K562 (cell line): ENCODE measurements at regions not wholly inside any gene's neighbourhood (a gene's known extent, or its start where the extent isn't known, plus 50 kb on each side); places are given as distances from the start of the nearest gene placed in this dataset.

Experiments used
- ARNT ChIP-seq, 2 experiments: fragments of 450-650 bp; IDR thresholded peaks; 2 replicates each; pipeline ENCODE4 v1.6.1; 2016; ENCODE audit warnings: mild to moderate bottlenecking in 1 of 2
- BHLHE40 ChIP-seq: IDR thresholded peaks from 2 replicates; pipeline ENCODE4 v1.6.1; 2011; ENCODE audit warnings: low read length, improper control_type of control experiment
- EWSR1 ChIP-seq: fragments of 450-650 bp; IDR thresholded peaks from 2 replicates; pipeline ENCODE4 v1.6.1; 2018; ENCODE audit warnings: borderline replicate concordance, mild to moderate bottlenecking, low read depth, moderate library complexity; ENCODE audit not compliant: partially characterized antibody
- FOXP1 ChIP-seq: sonication (generic); formaldehyde crosslinking; IDR thresholded peaks from 2 replicates; pipeline ENCODE4 v1.8.0; 2022; ENCODE audit warnings: mild to moderate bottlenecking, missing genetic modification reagents
- GATAD2A ChIP-seq: fragments of 450-650 bp; IDR thresholded peaks from 2 replicates; pipeline ENCODE4 v1.6.1; 2017
- HDAC3 ChIP-seq: fragments of 450-650 bp; IDR thresholded peaks from 2 replicates; pipeline ENCODE4 v1.6.1; 2018; ENCODE audit warnings: borderline replicate concordance, mild to moderate bottlenecking, moderate library complexity; ENCODE audit not compliant: partially characterized antibody
- KAT8 ChIP-seq: fragments of 450-650 bp; IDR thresholded peaks from 2 replicates; pipeline ENCODE4 v1.6.1; 2016; ENCODE audit warnings: low read depth, mild to moderate bottlenecking
- KDM5B ChIP-seq: fragments of 200-600 bp; sonication (generic); IDR thresholded peaks from 2 replicates; pipeline ENCODE4 v1.6.1; 2012; ENCODE audit warnings: low read depth, mild to moderate bottlenecking, moderate library complexity, low read length, control low read depth, inconsistent platforms; ENCODE audit not compliant: insufficient replicate concordance
- MCM3 ChIP-seq: fragments of 450-650 bp; IDR thresholded peaks from 2 replicates; pipeline ENCODE4 v1.6.1; 2016
- PCBP1 ChIP-seq: fragments of 200-400 bp; formaldehyde crosslinking; IDR thresholded peaks from 2 replicates; pipeline ENCODE4 v1.6.1; 2018; ENCODE audit warnings: mild to moderate bottlenecking, low read depth, low read length; ENCODE audit not compliant: poor library complexity, severe bottlenecking
- PTTG1 ChIP-seq: fragments of 450-650 bp; IDR thresholded peaks from 2 replicates; pipeline ENCODE4 v1.6.1; 2016; ENCODE audit warnings: low read depth, mild to moderate bottlenecking, missing genetic modification characterization, missing compliant biosample characterization
- SP1 ChIP-seq: sonication (generic); formaldehyde crosslinking; IDR thresholded peaks from 2 replicates; pipeline ENCODE4 v1.8.1; 2022; ENCODE audit warnings: mild to moderate bottlenecking, missing genetic modification reagents
- YY1 ChIP-seq, 3 experiments: IDR thresholded peaks; 2 replicates each; pipeline ENCODE4 v1.6.1; 2011; ENCODE audit warnings: low read length in 2 of 3, mild to moderate bottlenecking in 2 of 3, moderate library complexity in 2 of 3, borderline replicate concordance in 1 of 3, control low read depth in 1 of 3, low read depth in 1 of 3; ENCODE audit not compliant: insufficient read depth in 3 of 3, insufficient replicate concordance in 2 of 3, control insufficient read depth in 1 of 3, insufficient read length in 1 of 3; ENCODE audit errors: extremely low read depth in 1 of 3
- ZBTB8A ChIP-seq: fragments of 450-650 bp; IDR thresholded peaks from 2 replicates; pipeline ENCODE4 v1.6.1; 2018; ENCODE audit warnings: mild to moderate bottlenecking, moderate library complexity; ENCODE audit not compliant: partially characterized antibody
- ZNF175 ChIP-seq: fragments of 200-800 bp; sonication (Bioruptor generic); IDR thresholded peaks from 2 replicates; pipeline ENCODE4 v1.6.1; 2016; ENCODE audit warnings: low read depth, mild to moderate bottlenecking, missing genetic modification characterization, missing compliant biosample characterization
- TF ChIP-seq, protein P1 (sequence below): sonication (generic); formaldehyde crosslinking; IDR thresholded peaks from 2 replicates; pipeline ENCODE4 v1.8.0; 2022; ENCODE audit warnings: mild to moderate bottlenecking, missing genetic modification reagents
- TF ChIP-seq, protein P2 (sequence below): sonication (generic); formaldehyde crosslinking; IDR thresholded peaks from 2 replicates; pipeline ENCODE4 v1.8.1; 2022; ENCODE audit warnings: missing genetic modification reagents
- TF ChIP-seq, protein P3 (sequence below), 2 experiments: fragments of 450-650 bp; IDR thresholded peaks; 2 replicates each; pipeline ENCODE4 v1.6.1; 2016
- TF ChIP-seq, protein P4 (sequence below): sonication (generic); formaldehyde crosslinking; IDR thresholded peaks from 2 replicates; pipeline ENCODE4 v1.4.0; 2020; ENCODE audit warnings: mild to moderate bottlenecking, missing genetic modification reagents

DNA sequence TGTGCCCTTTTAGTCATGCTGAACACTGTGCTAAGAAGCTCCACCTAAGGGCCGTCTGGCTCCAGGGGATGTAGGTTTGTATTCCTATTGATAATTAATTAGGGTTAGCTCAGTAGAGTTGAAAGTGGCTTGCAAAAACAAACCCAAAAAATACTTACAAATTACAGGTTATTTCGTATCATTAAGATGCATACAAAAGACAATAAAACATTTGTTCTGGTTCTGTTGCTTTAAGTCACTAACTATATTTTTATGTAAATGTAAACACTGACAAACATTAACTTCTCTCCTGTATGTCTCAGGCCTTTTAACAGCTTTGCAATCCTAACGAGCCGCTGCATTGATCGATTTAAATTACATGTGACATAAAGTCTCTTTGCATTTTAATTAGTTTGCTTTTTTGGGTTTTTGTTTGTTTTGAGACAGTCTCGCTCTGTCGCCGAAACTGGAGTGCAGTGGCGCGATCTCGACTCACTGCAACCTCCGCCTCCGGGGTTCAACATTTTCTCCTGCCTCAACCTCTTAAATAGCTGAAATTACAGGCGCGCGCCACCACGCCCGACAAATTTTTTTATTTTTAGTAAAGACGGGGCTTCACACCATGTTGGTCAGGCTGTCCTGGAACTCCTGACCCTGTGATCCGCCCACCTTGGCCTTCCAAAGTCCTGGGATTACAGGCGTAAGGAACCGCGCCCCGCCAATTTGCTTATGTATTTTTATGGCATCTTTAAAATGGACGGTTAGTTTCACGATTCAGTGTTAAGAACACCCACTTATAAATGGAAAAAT is 110.9 kb downstream of the HFE start (continued):
- TF ChIP-seq, protein P1, sequence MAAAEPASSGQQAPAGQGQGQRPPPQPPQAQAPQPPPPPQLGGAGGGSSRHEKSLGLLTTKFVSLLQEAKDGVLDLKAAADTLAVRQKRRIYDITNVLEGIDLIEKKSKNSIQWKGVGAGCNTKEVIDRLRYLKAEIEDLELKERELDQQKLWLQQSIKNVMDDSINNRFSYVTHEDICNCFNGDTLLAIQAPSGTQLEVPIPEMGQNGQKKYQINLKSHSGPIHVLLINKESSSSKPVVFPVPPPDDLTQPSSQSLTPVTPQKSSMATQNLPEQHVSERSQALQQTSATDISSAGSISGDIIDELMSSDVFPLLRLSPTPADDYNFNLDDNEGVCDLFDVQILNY (CRISPR knock-in tag) = peak; percentile 18; the same call in 1 of the 2 replicates
- TF ChIP-seq GATAD2A (no peak), FOXP1 (CRISPR knock-in tag) (0 out of 2 replicates have a peak, but pooled peaks have one; percentile 9), MCM3 (no peak), PCBP1 (no peak), KDM5B (no peak), SP1 (CRISPR knock-in tag) (no peak; the same call in 1 of the 2 replicates), ARNT (IDR thresholded peaks at IDR 0.05) (no peak), HDAC3 (no peak), BHLHE40 (no peak), PTTG1 (tag) (no peak), YY1 (IDR thresholded peaks at IDR 0.05; ENCODE audit: borderline replicate concordance in 1 of 3, control insufficient read depth in 1 of 3, extremely low read depth in 1 of 3, insufficient read depth in 3 of 3, insufficient read length in 1 of 3, insufficient replicate concordance in 2 of 3, low read depth in 1 of 3, low read length in 2 of 3) (no peak), EWSR1 (no peak), ZBTB8A (no peak), ZNF175 (no peak), KAT8 (no peak)
- TF ChIP-seq, protein P2, sequence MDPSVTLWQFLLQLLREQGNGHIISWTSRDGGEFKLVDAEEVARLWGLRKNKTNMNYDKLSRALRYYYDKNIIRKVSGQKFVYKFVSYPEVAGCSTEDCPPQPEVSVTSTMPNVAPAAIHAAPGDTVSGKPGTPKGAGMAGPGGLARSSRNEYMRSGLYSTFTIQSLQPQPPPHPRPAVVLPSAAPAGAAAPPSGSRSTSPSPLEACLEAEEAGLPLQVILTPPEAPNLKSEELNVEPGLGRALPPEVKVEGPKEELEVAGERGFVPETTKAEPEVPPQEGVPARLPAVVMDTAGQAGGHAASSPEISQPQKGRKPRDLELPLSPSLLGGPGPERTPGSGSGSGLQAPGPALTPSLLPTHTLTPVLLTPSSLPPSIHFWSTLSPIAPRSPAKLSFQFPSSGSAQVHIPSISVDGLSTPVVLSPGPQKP (CRISPR knock-in tag) = no peak
- TF ChIP-seq, protein P3, sequence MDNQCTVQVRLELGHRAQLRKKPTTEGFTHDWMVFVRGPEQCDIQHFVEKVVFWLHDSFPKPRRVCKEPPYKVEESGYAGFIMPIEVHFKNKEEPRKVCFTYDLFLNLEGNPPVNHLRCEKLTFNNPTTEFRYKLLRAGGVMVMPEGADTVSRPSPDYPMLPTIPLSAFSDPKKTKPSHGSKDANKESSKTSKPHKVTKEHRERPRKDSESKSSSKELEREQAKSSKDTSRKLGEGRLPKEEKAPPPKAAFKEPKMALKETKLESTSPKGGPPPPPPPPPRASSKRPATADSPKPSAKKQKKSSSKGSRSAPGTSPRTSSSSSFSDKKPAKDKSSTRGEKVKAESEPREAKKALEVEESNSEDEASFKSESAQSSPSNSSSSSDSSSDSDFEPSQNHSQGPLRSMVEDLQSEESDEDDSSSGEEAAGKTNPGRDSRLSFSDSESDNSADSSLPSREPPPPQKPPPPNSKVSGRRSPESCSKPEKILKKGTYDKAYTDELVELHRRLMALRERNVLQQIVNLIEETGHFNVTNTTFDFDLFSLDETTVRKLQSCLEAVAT (IDR thresholded peaks at IDR 0.05) = peak; percentile 89 to 90; a peak in 3 of 4 replicates
- TF ChIP-seq, protein P4, sequence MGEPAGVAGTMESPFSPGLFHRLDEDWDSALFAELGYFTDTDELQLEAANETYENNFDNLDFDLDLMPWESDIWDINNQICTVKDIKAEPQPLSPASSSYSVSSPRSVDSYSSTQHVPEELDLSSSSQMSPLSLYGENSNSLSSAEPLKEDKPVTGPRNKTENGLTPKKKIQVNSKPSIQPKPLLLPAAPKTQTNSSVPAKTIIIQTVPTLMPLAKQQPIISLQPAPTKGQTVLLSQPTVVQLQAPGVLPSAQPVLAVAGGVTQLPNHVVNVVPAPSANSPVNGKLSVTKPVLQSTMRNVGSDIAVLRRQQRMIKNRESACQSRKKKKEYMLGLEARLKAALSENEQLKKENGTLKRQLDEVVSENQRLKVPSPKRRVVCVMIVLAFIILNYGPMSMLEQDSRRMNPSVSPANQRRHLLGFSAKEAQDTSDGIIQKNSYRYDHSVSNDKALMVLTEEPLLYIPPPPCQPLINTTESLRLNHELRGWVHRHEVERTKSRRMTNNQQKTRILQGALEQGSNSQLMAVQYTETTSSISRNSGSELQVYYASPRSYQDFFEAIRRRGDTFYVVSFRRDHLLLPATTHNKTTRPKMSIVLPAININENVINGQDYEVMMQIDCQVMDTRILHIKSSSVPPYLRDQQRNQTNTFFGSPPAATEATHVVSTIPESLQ = 0 out of 2 replicates have a peak, but pooled peaks have one; percentile 9
